ENCODE measurements at regions not wholly inside any gene's neighbourhood (a gene's known extent, or its start where the extent isn't known, plus 50 kb on each side); places are given as distances from the start of the nearest gene placed in this dataset.
A peak's percentile ranks its signal among the peaks of the same experiment; 100 is the strongest.
"Not testable (repeated sequence)": the region's sequence is repeated elsewhere in the genome, so short reads cannot be mapped to it uniquely, and the experiment has no call there.

DNA sequence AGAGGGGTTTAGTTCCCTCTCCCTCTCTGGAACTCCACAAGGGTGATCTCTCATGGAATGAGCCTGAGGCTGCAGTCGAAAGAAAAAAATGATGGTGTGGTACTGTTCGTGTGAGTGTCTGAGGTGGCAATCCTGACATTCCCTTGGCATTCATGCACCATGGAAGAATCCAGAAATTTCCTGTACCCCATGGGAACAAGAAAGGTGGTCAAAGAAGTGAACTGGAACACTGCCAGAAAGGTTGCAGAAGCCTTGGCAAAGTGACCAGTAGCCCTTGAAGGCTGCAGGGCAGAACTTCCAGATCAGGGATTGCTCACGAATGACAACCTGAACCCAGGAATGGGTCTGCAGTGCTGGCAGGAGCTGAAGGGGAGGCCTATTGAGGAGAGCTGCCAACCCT lies 394.7 kb downstream of the CD83 start:
- DNase-seq, result no peak

DNA sequence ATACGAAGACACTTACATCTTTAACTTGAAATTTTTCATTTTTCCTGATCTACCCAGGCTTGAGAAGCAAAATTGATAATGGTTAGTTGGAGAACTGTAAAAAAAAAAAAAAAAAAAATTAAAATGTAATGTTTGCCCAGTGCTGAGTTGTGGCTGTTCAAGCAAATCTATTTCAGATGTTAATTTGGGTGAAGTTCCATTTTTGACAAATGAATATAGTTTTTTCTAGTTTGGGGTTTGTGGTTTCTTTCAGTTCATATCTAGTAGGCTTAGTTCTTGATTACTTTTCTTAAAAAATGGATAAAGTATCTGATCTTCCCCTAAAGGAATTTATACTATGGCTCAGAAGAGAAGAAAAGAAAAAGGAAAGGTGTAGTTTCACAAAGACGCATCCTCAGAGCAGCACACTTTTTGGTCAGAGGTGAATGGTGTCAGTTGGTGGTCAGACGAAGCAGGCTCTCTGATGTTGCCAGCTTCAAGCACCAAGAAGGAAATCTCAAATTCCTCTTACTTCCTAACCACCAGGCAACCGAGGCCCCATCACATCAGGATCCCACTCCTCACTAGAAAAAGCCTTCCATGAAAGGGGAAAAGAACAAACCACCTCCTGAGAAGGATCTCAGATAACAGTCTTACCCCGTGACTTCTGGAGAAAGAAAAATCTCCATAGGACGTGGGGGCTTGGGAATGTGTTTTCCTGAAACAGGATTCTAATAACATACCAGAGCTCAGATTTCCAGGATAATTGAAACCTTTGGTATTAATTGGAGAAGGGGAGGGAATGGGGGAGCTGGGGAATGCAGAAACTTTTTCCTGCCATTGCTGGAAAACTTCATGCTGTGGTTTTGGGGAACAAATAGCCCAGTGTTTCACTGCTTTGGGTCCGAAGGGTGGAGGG lies 396.2 kb downstream of the CD83 start:
- no peak for DNase-seq

DNA sequence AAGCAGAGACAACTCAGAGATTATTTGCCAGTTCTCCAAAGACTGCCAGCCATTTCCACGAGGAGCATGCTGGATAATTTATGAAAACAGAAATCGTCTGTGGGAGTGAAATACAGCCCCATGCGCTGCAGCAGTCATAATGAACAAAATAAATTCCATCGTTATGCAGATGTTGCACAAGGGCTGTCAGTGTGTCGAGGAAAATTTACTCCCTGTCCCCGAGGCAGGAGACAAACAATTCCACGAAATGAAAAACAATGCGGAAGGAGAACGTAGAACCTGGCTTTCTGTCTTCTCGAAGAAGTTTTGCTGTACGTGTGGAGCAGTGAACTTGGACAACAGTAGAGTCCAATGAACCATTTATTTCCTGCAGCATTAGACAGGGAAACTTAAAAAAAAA lies 399.4 kb downstream of the CD83 start:
- DNase-seq, result no peak

DNA sequence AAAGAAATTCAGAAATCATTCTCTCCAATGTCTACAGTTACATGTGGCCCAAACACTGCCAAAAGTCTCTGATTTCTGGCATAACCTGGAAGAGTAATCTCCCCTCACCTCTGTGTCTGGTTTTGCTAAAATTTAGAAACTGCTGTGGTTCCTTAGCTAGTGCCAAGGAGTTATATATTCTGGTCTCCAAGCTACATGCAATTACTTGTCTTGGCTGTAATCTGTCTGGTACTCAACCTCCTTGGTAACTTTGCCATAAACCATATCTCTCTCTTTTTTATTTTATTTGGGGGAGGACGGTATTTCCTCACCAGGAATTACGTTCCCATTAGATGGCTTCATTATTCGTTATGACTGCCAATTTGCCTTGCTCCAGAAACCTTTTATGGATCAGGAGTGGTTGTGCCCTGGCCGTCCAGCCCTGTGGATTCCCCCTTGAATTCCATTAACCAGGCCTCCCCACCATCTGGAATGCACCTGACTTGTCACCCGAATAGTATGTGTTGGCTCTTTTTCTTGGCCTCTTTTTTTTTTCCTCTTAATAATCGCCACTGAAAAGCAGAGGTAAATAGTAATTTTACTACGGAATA lies 400.0 kb downstream of the CD83 start:
- no peak for DNase-seq

DNA sequence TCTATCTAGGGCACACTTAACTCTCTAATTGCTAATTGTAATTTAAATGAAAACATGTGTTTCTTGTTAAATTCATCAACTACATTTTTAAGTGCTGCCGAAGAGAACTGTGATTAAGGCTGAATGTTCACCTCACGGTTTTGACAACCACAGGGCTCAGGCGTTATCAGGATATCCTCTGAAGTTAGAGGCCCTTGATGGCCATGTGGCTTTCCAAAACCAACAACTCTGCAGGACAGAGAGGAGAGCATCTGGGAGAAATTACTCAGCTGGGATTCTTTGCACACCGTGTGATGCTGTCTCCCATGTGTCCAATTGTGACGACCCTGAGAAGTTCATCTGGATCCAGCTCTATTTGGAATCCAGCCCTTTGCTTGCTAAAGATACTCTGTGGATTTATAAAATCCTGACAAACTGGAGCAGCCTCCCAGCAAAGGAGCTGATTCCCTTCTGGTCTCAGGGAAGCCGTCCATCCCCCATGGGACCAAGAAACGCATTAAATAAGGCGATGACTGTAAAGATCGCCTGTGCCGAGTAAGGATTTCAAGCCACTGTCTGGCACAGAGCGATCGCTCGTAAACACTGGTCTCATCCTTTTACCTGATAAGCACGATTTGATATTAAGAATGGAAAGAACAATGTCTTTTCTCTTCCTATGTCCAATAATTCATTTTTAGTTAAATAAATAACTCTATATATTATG lies 401.1 kb downstream of the CD83 start:
- no peak for DNase-seq

DNA sequence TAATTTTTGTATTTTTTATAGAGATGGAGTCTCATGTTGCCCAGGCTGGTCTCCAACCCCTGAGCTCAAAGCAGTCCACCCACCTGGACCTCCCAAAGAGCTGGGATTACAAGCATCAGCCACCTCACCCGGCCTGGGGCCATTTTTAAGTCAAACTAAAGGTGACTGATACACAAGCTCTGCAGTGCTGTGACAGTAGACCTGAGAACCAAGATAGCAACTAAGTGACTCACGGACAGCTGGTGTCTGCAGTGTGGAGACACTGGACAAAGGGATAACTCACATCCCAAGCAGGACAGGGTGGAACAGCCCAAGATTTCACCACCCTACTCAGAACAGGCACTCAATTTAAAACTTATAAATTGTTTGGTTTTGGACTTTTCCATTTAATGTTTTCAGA lies 402.5 kb downstream of the CD83 start:
- DNase-seq, result no peak

DNA sequence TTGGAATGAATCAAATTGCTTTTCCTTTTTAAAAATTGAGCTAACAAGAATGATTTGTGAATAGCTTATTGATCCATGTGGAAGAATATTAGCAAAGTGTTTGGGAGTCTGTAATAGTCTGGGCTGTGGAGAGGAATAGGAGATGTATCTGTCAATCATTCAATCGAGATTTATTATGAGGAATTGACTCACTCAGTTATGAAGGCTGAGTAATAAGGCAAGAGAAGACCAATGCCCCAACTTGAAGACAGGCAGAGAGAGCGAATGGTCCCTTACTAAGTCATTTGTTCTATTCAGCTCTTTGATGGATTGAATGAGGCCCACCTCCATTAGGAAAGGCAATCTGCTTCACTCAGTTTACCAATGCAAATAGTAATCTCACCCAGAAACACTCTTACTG lies 403.0 kb downstream of the CD83 start:
- DNase-seq, result no peak

DNA sequence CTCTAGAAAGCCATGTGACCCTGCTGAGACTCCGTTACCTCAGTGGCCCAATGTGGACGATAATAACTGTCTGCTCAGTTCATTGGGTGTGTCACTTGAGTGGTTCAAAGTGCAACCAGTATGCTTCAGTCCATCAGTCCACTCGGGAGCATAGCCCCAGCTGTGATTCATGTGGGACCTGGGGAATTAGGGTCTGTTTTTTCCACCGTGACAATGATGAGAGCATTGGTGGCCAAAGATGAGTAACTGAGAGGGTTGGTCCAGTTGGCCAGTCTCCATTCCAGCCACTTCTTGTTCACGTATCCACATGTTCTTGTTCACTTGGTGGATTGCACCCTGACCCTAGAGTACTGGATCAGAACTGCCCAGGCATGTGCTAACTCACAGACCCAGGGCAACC lies 403.6 kb downstream of the CD83 start:
- DNase-seq, result no peak

DNA sequence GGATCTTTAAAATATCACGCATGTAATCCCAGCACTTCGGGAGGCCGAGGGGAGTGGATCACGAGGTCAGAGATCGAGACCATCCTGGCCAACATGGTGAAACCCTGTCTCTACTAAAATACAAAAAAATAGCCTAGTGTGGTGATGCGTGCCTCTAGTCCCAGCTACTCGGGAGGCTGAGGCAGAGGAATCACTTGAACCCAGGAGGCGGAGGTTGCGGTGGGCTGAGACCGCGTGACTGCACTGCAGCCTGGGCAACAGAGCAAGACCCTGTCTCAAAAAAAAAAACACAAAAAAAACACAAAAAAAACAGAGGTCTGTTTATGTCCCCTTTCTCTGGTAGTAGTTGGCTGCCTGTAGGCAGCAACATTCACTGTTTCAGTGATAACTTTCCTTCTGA lies 404.3 kb downstream of the CD83 start:
- not testable (repeated sequence) for DNase-seq

DNA sequence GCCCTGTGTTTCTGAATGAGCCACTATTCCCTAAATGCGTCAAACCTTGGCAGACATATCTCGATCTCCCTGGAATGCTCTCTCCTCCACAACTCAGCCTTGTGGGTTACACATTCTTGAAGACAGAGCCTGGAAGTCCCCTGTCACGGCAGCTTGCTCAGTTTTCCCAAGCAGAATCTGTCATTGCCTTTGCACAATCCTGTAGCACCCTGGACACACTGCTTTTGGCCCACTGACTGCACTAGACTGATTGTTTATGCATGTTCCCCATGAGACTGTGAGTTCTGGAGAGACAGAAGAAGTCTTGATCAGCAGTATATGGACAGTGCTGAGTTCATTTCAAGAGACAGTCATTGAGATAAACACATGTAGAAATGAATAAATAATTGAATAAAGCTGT lies 406.7 kb downstream of the CD83 start:
- no peak for DNase-seq

DNA sequence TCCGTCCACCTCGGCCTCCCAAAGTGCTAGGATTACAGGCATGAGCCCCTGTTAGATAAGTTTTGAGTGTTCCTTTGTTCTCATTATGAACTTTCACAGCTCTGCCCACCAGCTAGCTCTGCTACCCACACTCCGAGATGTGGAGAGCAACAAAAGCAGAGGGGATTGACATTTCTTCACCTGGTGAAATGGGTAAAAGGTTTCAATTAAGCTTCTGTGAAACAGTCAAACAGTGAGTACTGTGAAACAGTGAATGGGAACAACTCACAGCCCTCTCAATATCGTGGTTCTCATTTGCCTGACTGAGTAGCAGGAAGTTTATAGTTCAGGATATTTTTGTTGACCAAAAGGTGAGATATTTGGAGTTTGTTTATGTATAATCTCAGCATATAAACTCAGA lies 412.8 kb downstream of the CD83 start:
- no peak for DNase-seq

DNA sequence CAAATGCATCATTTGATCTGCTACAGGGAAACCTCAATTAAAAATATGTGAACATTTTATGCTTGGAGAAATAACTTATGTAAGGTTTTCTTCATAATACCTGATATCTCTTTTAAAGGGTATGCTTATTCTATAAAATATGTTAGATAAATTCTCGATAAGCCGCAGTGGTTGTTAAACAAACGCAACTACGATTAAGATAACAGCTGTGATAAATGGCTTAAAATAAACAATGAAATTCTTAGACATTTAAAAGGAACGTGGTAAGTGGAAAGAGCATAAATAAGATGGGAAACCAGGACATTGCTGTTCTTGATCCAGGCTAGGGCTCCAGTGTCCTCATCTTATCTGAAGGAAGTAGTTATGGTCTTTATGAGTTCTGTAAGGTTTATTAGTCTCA lies 415.9 kb downstream of the CD83 start:
- no peak for DNase-seq

DNA sequence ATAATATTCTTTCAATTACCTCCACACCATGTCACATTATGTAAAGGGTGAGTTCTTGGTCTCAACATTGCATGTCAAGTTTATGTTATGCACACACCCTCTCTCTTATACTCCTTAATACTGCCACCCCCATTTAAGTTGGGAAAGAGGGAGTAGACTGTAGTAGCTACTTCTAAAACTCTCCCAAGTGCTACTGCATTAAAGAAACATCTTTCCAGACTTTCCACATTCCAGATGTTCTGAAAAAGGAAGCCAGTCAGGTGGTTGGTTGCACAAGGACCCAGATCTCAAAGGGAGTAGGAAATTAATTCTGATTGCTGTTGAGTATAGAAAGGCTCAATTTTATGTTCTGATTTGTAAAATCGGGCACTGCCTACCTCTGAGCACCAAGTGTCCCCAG lies 419.5 kb downstream of the CD83 start:
- no peak for DNase-seq

DNA sequence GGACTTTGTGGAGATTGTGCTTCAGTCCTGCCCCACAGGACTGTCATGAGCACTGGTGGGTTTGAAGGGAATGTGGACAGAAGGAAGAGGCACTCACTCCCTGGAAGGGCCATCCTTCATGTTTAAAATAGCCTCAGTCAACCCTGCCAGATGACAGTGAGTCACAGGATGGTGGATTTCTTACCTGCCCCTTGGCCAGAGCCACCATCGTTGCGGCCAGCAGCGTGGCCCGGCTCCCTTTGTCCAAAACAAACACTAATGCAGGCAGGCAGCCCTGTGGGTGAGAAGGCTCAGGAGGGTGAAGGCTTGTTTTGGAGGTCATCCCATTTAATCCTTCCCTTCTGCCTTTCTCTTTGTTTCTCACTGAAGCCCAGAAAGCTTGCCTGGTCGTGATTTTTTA lies 422.7 kb downstream of the CD83 start:
- DNase-seq, result no peak

DNA sequence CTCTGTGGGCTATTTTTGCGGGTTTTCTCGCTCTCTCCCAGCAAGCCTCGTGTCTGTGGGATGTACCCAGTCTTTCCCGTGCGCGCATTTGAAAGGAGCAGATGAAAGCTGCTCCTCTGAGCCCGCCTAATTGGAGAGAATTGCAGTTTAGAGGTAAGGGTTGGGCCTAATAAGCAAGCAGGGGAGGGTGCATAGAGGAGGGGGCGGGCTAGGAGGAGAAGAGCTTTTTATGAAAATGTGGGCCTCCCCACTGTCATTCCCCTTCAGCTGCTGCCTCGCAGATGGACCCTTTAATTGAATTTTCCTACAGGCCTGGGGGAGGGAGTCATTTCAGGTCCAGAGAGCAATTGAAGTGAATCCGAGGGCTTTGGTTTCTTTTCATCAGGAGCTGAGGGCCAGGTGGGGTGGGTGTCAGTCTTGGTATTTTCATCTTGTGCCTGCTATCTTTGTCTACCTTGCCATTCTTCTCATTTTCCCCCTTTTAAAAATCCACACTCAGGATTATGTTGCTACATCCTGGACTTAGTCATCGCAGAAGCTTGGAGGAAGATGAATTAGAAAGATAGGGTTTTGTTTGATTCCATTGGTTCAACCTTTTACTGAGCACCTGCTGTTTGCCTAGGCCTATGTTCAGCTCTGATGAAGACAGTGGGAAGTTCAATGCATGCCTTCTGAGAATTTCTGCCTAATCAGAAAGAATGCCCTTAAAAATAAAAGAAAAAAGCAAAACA lies 423.4 kb downstream of the CD83 start:
- DNase-seq, result no peak

DNA sequence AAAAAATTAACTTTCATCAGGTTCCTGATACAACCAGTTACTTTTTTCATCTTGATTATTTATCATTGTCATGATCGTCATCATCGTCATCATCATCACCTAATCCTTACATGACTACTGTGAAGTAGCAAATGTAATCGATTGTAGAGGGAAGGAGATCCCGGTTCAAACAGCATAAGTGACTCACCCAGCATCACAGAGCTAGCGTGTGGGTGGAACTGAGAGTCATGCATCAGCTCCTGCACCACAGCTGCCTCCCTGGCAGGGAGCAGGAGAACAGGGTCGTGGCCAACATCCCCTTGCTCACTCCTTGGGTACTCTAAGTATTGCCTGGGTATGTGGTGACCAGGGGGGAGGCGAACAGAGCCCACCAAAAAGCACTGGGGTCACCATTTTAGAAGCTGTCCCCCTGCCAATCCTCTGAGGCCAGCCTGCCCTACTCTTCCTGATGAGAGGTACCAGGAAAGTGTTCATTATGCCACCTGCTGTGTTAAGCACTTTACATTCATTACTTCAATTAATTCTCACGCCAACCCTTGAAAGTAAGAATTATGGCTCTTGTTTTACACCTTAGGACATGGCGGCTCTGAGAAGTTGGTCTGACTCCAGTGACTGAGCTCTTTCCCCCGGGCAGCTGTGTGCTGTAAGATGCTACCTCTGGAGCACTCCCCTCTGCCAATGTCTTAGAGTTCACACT lies 425.2 kb downstream of the CD83 start:
- peak in 15 of 58 donors; percentile 1 to 52 (median 8) for DNase-seq

DNA sequence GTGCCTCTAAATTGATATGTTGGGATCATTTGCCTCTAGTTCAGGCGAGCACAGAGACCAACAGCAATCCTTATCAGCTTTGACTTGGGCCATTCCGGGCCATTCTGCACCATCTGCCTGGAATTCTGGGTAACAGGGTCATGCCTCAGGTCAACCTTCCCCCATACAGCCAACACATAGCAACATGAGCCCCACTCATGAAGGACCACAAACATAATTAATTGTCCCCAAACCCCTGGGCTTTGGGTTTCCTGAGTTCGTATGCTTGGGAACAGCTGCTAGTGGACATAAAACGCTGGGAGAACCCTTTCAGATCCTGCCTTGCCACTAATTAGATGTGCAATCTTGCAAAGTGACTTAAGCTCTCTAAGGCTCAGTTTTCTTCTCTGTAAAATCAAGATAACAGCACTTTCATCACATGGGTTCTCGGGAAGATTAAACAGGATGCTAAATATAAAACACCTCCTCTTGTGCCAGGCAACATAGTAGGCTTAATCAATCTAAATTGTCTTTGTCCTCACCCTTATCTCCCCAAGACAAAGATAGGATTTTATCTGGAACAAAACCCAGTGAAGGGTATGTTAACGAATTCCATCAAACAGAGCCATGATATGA lies 426.5 kb downstream of the CD83 start:
- DNase-seq, result no peak

DNA sequence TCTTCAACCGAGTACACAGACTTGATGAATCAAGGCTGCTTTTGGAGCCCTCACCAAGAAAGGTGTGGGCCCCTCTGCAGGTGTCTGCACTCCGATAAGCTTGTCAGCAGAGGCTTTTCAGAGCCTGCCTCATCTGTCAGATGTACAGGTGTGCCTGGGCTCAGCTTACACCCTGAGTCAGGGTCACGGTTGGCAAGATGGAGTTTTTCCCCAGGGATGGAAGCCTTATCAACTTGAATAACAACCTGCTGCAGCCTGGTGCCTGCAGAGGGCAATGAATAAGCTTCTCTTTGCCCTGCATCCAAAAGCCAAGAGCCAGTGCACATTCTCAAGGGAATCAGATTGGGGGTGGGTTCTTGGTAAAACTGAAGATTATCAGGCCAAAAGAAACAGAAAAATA lies 427.1 kb downstream of the CD83 start:
- DNase-seq, result no peak

DNA sequence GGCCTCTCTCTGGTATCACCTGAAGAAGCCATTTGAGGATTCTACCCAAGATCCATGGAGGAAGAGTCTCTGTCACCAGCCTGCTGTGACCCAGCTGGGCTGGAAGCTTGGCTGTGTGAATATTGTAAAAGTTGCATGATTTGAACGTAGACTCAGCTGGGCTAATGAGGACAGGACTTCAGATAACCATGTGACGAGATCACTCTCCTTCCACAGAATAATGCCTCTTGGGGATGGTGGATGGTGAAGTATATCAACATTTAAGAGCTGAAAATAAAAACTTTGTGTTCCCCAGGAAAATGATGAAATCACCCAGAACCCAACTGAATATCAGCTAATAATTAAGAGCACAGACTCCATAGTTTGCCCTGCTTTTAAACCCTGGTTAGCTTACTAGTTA lies 427.9 kb downstream of the CD83 start:
- no peak for DNase-seq

DNA sequence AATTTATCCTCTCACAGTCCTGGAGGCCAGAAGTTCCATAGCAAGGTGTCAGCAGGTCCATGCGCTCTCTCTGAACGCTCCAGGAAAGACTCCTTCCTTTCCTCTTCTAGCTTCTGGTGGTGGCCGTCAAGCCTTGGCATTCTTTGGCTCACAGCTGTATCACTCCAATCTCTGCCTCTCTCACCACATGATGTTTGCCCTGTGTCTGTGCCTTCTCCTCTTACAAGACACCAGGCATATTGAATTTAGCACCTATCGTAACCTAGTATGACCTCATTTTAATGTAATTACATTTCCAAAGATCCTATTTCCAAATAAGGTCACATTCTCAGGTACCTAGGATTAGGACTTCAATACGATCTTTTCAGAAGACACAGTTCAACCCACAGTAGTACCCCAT lies 428.5 kb downstream of the CD83 start:
- no peak for DNase-seq
